IMR-90 (cell line): ENCODE measurements at regions not wholly inside any gene's neighbourhood (a gene's known extent, or its start where the extent isn't known, plus 50 kb on each side); places are given as distances from the start of the nearest gene placed in this dataset.

Source experiments
- ATAC-seq: fragments of 200-7000 bp; cut with Tn5 transposase; 2 replicates; pipeline ENCODE4 v1.9.1; 2020; ENCODE audit warnings: low read depth, mild to moderate bottlenecking, moderate library complexity
- BruUV-seq: library from RNA; stranded (reverse); fragments of 400-500 nt; replicated peaks from 2 replicates; lab custom pipeline; 2021; lab: Mats Ljungman, UMichigan
- CTCF ChIA-PET: fragments of 300-600 bp; formaldehyde crosslinking; extraction: SDS; loops from one replicate; lab custom pipeline; 2021; ENCODE audit warnings: antibody characterized with exemption; lab: Yijun Ruan, JAX
- POLR2A ChIA-PET: fragments of 300-600 bp; sonication (Branson Sonifier 250); formaldehyde crosslinking; loops from one replicate; lab custom pipeline; 2022; ENCODE audit warnings: antibody characterized with exemption; ENCODE audit not compliant: unreplicated experiment; lab: Charles Lee
- DNase-seq: peaks from one replicate; pipeline ENCODE4 v3.0.0; 2013
- H2AFZ ChIP-seq: replicated peaks from 2 replicates; pipeline ENCODE3; 2013; ENCODE audit warnings: low read length, mild to moderate bottlenecking; ENCODE audit not compliant: poor library complexity
- H2AK5ac ChIP-seq: 2 replicates; pipeline ENCODE4 v1.6.1; 2013; ENCODE audit warnings: low read depth, low read length, inconsistent platforms
- H2AK9ac ChIP-seq: replicated peaks from 2 replicates; pipeline ENCODE3; 2013; ENCODE audit warnings: mild to moderate bottlenecking, low read depth, low read length, moderate library complexity; ENCODE audit not compliant: poor library complexity
- H2BK120ac ChIP-seq: 2 replicates; pipeline ENCODE4 v1.6.1; 2013; ENCODE audit warnings: low read depth, low read length, inconsistent platforms
- H2BK15ac ChIP-seq: 3 replicates; pipeline ENCODE4 v1.6.1; 2013; ENCODE audit warnings: low read depth, low read length, inconsistent platforms
- H2BK20ac ChIP-seq: 2 replicates; pipeline ENCODE4 v1.6.1; 2013; ENCODE audit warnings: low read depth, mild to moderate bottlenecking, inconsistent platforms, low read length, moderate library complexity
- H2BK5ac ChIP-seq: 2 replicates; pipeline ENCODE4 v1.6.1; 2013; ENCODE audit warnings: mild to moderate bottlenecking, low read depth, low read length, inconsistent platforms; ENCODE audit not compliant: poor library complexity, severe bottlenecking
- H3K14ac ChIP-seq: replicated peaks from 2 replicates; pipeline ENCODE4 v1.6.1; 2013; ENCODE audit warnings: low read depth, low read length, inconsistent platforms
- H3K18ac ChIP-seq: 2 replicates; pipeline ENCODE4 v1.6.1; 2013; ENCODE audit warnings: low read depth, low read length, control low read depth
- H3K23ac ChIP-seq: 2 replicates; pipeline ENCODE4 v1.6.1; 2013; ENCODE audit warnings: low read depth, low read length, inconsistent platforms
- H3K27ac ChIP-seq: 2 replicates; pipeline ENCODE4 v1.5.1; 2013; ENCODE audit warnings: mild to moderate bottlenecking, control low read depth, low read length; ENCODE audit not compliant: insufficient read depth
- H3K27me3 ChIP-seq: 2 replicates; pipeline ENCODE4 v1.6.1; 2013; ENCODE audit warnings: low read length; ENCODE audit not compliant: control insufficient read depth, insufficient read depth
- H3K36me3 ChIP-seq: 2 replicates; pipeline ENCODE4 v1.6.1; 2013; ENCODE audit warnings: low read length, mixed read lengths; ENCODE audit not compliant: control insufficient read depth, insufficient read depth
- H3K4ac ChIP-seq: 2 replicates; pipeline ENCODE4 v1.6.1; 2013; ENCODE audit warnings: low read depth, low read length, inconsistent platforms
- H3K4me1 ChIP-seq: 2 replicates; pipeline ENCODE4 v1.6.1; 2013; ENCODE audit warnings: low read length, mixed read lengths; ENCODE audit not compliant: control insufficient read depth, insufficient read depth
- H3K4me2 ChIP-seq: 2 replicates; pipeline ENCODE4 v1.6.1; 2013; ENCODE audit warnings: low read depth, mild to moderate bottlenecking, control low read depth, low read length, moderate library complexity
- H3K4me3 ChIP-seq: 2 replicates; pipeline ENCODE4 v1.5.1; 2013; ENCODE audit warnings: low read depth, mild to moderate bottlenecking, control low read depth, low read length, moderate library complexity; ENCODE audit not compliant: insufficient read depth
- H3K56ac ChIP-seq: 2 replicates; pipeline ENCODE4 v1.6.1; 2013; ENCODE audit warnings: low read length, inconsistent platforms; ENCODE audit not compliant: insufficient read depth; ENCODE audit errors: extremely low read depth
- H3K79me1 ChIP-seq, 2 experiments: 2 replicates each; pipeline ENCODE4 v1.6.1; 2013; ENCODE audit warnings: low read length in 2 of 2, inconsistent platforms in 1 of 2, low read depth in 1 of 2
- H3K9ac ChIP-seq: 2 replicates; pipeline ENCODE4 v1.6.1; 2013; ENCODE audit warnings: low read depth, low read length, control low read depth
- H3K9me1 ChIP-seq: 2 replicates; pipeline ENCODE4 v1.6.1; 2013; ENCODE audit warnings: low read length, inconsistent platforms; ENCODE audit not compliant: insufficient read depth
- H3K9me3 ChIP-seq: 2 replicates; pipeline ENCODE4 v1.6.1; 2013; ENCODE audit warnings: low read length; ENCODE audit not compliant: control insufficient read depth, insufficient read depth
- H4K20me1 ChIP-seq: 2 replicates; pipeline ENCODE4 v1.6.1; 2013; ENCODE audit warnings: low read length, inconsistent platforms; ENCODE audit not compliant: insufficient read depth
- H4K5ac ChIP-seq: 2 replicates; pipeline ENCODE4 v1.6.1; 2013; ENCODE audit warnings: mild to moderate bottlenecking, low read depth, low read length, control low read depth
- H4K8ac ChIP-seq, 2 experiments: 2 replicates each; pipeline ENCODE4 v1.6.1; 2013; ENCODE audit warnings: low read depth in 2 of 2, low read length in 2 of 2, control low read depth in 1 of 2, inconsistent platforms in 1 of 2
- H4K91ac ChIP-seq: 2 replicates; pipeline ENCODE4 v1.6.1; 2013; ENCODE audit warnings: low read depth, low read length, inconsistent platforms; ENCODE audit not compliant: insufficient read depth
- BHLHE40 ChIP-seq: fragments of 150-350 bp; IDR thresholded peaks from 2 replicates; pipeline ENCODE4 v1.6.1; 2016; ENCODE audit warnings: mild to moderate bottlenecking, low read depth, low read length
- CEBPB ChIP-seq: IDR thresholded peaks from 2 replicates; pipeline ENCODE4 v1.6.1; 2012; ENCODE audit warnings: low read depth, low read length, improper control_type of control experiment
- CHD1 ChIP-seq: IDR thresholded peaks from 2 replicates; pipeline ENCODE4 v1.6.1; 2012; ENCODE audit warnings: low read depth, low read length, improper control_type of control experiment
- CTCF ChIP-seq: conservative IDR thresholded peaks from 2 replicates; pipeline ENCODE4 v1.5.1; 2012; ENCODE audit warnings: mild to moderate bottlenecking, low read depth, low read length, improper control_type of control experiment
- ELK1 ChIP-seq: fragments of 150-350 bp; IDR thresholded peaks from 2 replicates; pipeline ENCODE4 v1.6.1; 2016; ENCODE audit warnings: low read depth, mild to moderate bottlenecking, low read length, moderate library complexity, borderline replicate concordance
- FOS ChIP-seq: fragments of 150-350 bp; IDR thresholded peaks from 2 replicates; pipeline ENCODE4 v1.6.1; 2016; ENCODE audit warnings: low read depth, low read length
- MAFK ChIP-seq: IDR thresholded peaks from 2 replicates; pipeline ENCODE4 v1.6.1; 2012; ENCODE audit warnings: low read depth, low read length, improper control_type of control experiment
- MAZ ChIP-seq: IDR thresholded peaks from 2 replicates; pipeline ENCODE4 v1.6.1; 2012; ENCODE audit warnings: low read depth, mild to moderate bottlenecking, low read length, improper control_type of control experiment, moderate library complexity, borderline replicate concordance
- MXI1 ChIP-seq: IDR thresholded peaks from 2 replicates; pipeline ENCODE4 v1.6.1; 2012; ENCODE audit warnings: low read depth, mild to moderate bottlenecking, low read length, moderate library complexity, borderline replicate concordance
- NFE2L2 ChIP-seq: fragments of 150-350 bp; IDR thresholded peaks from 2 replicates; pipeline ENCODE4 v1.6.1; 2016; ENCODE audit warnings: low read depth, mild to moderate bottlenecking, low read length
- POLR2A ChIP-seq: IDR thresholded peaks from 2 replicates; pipeline ENCODE4 v1.6.1; 2012; ENCODE audit warnings: mild to moderate bottlenecking, low read depth, low read length
- RAD21 ChIP-seq: IDR thresholded peaks from 2 replicates; pipeline ENCODE4 v1.6.1; 2012; ENCODE audit warnings: low read length, improper control_type of control experiment
- RCOR1 ChIP-seq: IDR thresholded peaks from 2 replicates; pipeline ENCODE4 v1.6.1; 2012; ENCODE audit warnings: mild to moderate bottlenecking, low read length, improper control_type of control experiment; ENCODE audit not compliant: insufficient replicate concordance
- RFX5 ChIP-seq: IDR thresholded peaks from 2 replicates; pipeline ENCODE4 v1.8.0; 2012; ENCODE audit warnings: low read depth, mild to moderate bottlenecking, low read length, moderate library complexity
- SMC3 ChIP-seq: fragments of 150-350 bp; IDR thresholded peaks from 2 replicates; pipeline ENCODE4 v1.6.1; 2016; ENCODE audit warnings: low read depth, mild to moderate bottlenecking, antibody characterized with exemption, low read length, moderate library complexity
- USF2 ChIP-seq: fragments of 150-350 bp; IDR thresholded peaks from 2 replicates; pipeline ENCODE4 v1.6.1; 2017; ENCODE audit warnings: mild to moderate bottlenecking, antibody characterized with exemption, low read length, low read depth
- WGBS, 2 experiments: methylation state at CpG; one replicate each; pipeline versions ENCODE4 v1.1.5 to v1.1.7; 2013; ENCODE audit warnings: missing lambda C conversion rate in 2 of 2; ENCODE audit not compliant: insufficient read length in 1 of 2; ENCODE audit errors: extremely low coverage in 2 of 2; 5-methylcytosine and 5-hydroxymethylcytosine counted together
- dilution Hi-C: fragments of 300-500 bp; cut with HindIII; formaldehyde crosslinking; loops from one replicate; pipeline ENCODE4 v1.14.3; 2018; ENCODE audit warnings: low sequenced_read_pairs; ENCODE audit not compliant: unreplicated experiment
- in situ Hi-C: fragments of 300-500 bp; cut with MboI; formaldehyde crosslinking; loops from 3 replicates; pipeline ENCODE4 v1.14.3; 2019; ENCODE audit warnings: low sequenced_read_pairs, inconsistent platforms, mixed read lengths
- intact Hi-C: fragments of 100-400 bp; cut with micrococcal nuclease; formaldehyde crosslinking; loops from 2 replicates; pipeline ENCODE4 v1.10.0; 2022

- no peak for TF ChIP-seq CEBPB
- no peak for TF ChIP-seq ELK1
- no peak for TF ChIP-seq RAD21
- TF ChIP-seq CTCF = no peak
- no peak for TF ChIP-seq MAFK
- TF ChIP-seq USF2 = no peak
- no peak for TF ChIP-seq MXI1
- no peak for TF ChIP-seq NFE2L2
- TF ChIP-seq POLR2A = no peak
- no peak for TF ChIP-seq MAZ
- TF ChIP-seq CHD1 = no peak
- no peak for TF ChIP-seq FOS
- TF ChIP-seq RFX5 = no peak
- no peak for TF ChIP-seq RCOR1
- TF ChIP-seq SMC3 = no peak
- no peak for TF ChIP-seq BHLHE40
- in situ Hi-C loops = no loop called here
- H4K20me1 ChIP-seq = no peaks in the 10 kb centered on the region
These were observed 123.0 kb upstream of the TACR3 start for GRCh38 chr4:103842637-103843239.

More at GRCh38 chr4:103842637-103843239, 123.0 kb upstream of the TACR3 start:
- Histone ChIP-seq H2BK15ac (no peak overlapping the region), H3K27me3 (no peaks in the 10 kb centered on the region), H3K4ac (no peak overlapping the region), H2BK5ac (no peak overlapping the region), H3K27ac (no peak overlapping the region), H3K9me1 (no peaks in the 10 kb centered on the region), H3K23ac (no peak overlapping the region), H2BK20ac (no peak overlapping the region), H2AFZ (no peak overlapping the region), H2AK5ac (no peak overlapping the region), H3K18ac (no peak overlapping the region), H3K14ac (no peak overlapping the region), H3K56ac (no peak overlapping the region), H3K4me1 (no peaks in the 10 kb centered on the region), H4K91ac (no peak overlapping the region), H3K79me1 (no peaks in the 10 kb centered on the region), H3K9ac (no peak overlapping the region), H3K4me3 (no peak overlapping the region), H3K36me3 (no peaks in the 10 kb centered on the region), H4K5ac (no peak overlapping the region), H3K9me3 (peaks cover 2% of the 10 kb centered on the region; the same call in 1 of the 2 replicates), H4K8ac (no peak overlapping the region), H3K4me2 (no peak overlapping the region), H2AK9ac (no peak overlapping the region), H2BK120ac (no peak overlapping the region)
- dilution Hi-C loops = no loop called here
- ChIA-PET POLR2A (no interaction called here), CTCF (no interaction called here)
- ATAC-seq (no peak), DNase-seq (no peak)
- WGBS, 2 experiments = no CpG with 5 or more reads among the region's 5 CpGs
- no TSS peak for BruUV-seq
- intact Hi-C loops = no loop called here
